HG03439 (cell line): ENCODE measurements at regions not wholly inside any gene's neighbourhood (a gene's known extent, or its start where the extent isn't known, plus 50 kb on each side); places are given as distances from the start of the nearest gene placed in this dataset.

Source experiments
- ATAC-seq: cut with Tn5 transposase; IDR thresholded peaks from one replicate; pipeline ENCODE4 v1.9.1; 2021; ENCODE audit warnings: mild to moderate bottlenecking, moderate library complexity; ENCODE audit not compliant: unreplicated experiment

- no peak for ATAC-seq
Measured at GRCh38 chr12:78759367-78759766, 105.2 kb upstream of the SYT1 start.

- no peak for ATAC-seq
Measured at GRCh38 chr12:78760906-78761305, 103.7 kb upstream of the SYT1 start.

GRCh38 chr12:78764913-78765312 is 99.7 kb upstream of the SYT1 start:
- ATAC-seq = no peak

GRCh38 chr12:78767264-78767981 is 97.2 kb upstream of the SYT1 start:
- ATAC-seq = no peak

GRCh38 chr12:78778339-78778738 is 86.2 kb upstream of the SYT1 start:
- ATAC-seq = no peak

GRCh38 chr12:78787576-78787975 is 77.0 kb upstream of the SYT1 start:
- ATAC-seq = no peak

GRCh38 chr12:78790148-78790547 is 74.4 kb upstream of the SYT1 start:
- no peak for ATAC-seq

GRCh38 chr12:78792052-78792698 is 72.4 kb upstream of the SYT1 start:
- ATAC-seq = no peak

GRCh38 chr12:78793491-78793890 is 71.1 kb upstream of the SYT1 start:
- ATAC-seq = no peak

- ATAC-seq = no peak
Measured at GRCh38 chr12:78793982-78794381, 70.6 kb upstream of the SYT1 start.

GRCh38 chr12:78795934-78796445 is 68.6 kb upstream of the SYT1 start:
- no peak for ATAC-seq

- no peak for ATAC-seq
Measured at GRCh38 chr12:78797196-78797931, 67.2 kb upstream of the SYT1 start.

GRCh38 chr12:78799649-78800048 is 64.9 kb upstream of the SYT1 start:
- no peak for ATAC-seq

- ATAC-seq = no peak
Measured at GRCh38 chr12:78802593-78802992, 62.0 kb upstream of the SYT1 start.

GRCh38 chr12:78804262-78804661 is 60.3 kb upstream of the SYT1 start:
- no peak for ATAC-seq
